Posterior cingulate gyrus (tissue), 11 donors: ENCODE measurements at regions not wholly inside any gene's neighbourhood (a gene's known extent, or its start where the extent isn't known, plus 50 kb on each side); places are given as distances from the start of the nearest gene placed in this dataset.

ENCODE experiments used
- DNase-seq, 10 donors: peaks; one replicate each; pipeline versions ENCODE4 v3.0.0 to v3.0.0-alpha.2; 2020 to 2021; ENCODE audit warnings: mixed read lengths in 3 of 10
- intact Hi-C: fragments of 100-400 bp; cut with DNase I; formaldehyde crosslinking; loops from one replicate; pipeline ENCODE4 v1.15.1; 2023

DNA sequence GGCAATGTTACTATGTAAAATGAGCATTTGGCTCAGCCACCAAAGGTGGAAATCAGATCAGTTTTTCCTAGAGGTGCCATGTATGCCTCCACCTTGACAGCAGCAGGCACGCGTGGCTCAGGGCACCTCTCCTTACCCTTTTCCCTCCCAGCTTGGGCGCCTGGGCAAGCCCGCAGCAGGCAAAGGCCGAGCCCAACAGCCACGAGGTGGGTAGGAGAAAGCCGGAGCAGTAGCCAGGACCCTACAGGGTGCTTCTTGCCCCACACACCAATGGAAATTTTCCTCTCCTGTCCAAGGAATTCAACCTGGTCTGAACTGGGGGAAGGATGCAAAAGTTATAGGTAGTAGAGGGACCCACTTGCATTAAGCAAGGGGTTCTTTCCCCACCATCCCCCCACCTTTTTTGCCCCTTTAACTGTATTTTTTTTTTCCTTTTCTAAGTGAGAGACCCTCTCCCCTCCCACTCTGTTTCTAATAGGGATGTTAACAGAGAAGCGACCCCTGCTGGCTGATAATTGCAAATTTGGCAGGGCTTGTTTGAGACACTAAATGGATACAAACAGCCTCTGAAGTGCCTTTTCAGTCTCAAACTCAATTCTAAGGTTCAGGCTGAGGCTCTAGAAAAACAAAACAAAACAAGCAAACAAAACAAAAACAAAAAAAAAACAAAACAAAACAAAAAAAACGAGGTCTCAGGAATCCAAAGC is 895.1 kb downstream of the PCDH18 start:
- peak in 1 of 10 donors; percentile 79 for DNase-seq
- intact Hi-C loops, result no loop called here

DNA sequence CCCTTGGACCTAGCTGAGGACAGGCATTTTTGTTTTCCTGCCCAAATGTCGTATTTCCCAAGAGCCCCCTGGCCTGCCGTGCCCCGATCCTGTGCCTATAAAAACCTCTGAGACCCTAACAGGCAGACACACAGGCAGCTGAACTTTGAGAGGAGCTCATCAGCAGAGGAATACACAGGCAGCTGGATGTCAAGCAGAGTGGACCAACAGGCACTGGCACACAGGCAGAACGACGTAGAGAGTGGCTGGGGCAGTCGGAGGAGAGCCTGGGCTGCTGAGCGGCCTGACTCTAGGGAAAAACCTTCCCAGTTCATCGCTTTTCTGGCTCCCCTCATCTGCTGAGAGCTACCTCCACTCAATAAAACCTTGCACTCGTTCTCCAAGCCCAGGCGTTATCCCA is 896.1 kb downstream of the PCDH18 start:
- intact Hi-C loops, result no loop called here

DNA sequence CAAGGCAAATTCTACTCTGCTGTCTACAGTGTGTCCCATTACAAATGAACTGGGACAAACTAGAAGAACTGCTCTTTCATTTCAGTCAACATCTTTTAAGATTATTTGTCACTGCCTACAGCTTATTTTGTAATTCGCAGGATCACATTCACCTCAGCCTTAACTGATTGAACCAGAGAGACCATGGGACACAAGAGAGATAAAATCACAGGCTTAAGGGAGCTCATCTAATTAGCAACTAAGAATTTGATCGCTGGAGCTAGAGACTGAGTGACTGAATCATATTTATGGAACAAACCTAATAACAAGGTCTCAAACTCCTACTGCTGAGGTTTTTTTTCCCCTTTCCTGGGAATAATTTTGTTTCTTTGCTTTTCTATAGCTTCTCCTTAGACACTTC is 898.2 kb downstream of the PCDH18 start:
- no peak for DNase-seq
- intact Hi-C loops, result no loop called here

More for the DNA sequence above, 896.1 kb downstream of the PCDH18 start:
- DNase-seq, result peak in 1 of 10 donors; percentile 57

DNA sequence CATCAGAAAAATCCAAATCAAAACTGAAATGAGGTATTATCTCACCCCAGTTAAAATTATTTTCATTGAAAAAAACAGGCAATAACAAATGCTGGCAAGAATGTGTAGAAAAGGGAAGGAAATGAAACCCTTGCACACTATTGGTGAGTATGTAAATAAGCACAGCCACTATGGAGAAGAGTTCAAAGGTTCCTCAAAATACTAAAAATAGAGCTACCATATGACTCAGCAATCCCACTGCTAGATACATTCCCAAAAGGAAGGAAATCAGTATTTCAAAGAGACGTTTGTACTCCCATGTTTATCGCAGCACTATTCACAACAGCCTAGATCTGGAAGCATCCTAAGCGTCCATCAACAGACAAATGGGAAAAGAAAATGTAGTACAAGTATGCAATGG is 932.4 kb downstream of the PCDH18 start:
- intact Hi-C loops, result no loop called here
- DNase-seq, result no peak

DNA sequence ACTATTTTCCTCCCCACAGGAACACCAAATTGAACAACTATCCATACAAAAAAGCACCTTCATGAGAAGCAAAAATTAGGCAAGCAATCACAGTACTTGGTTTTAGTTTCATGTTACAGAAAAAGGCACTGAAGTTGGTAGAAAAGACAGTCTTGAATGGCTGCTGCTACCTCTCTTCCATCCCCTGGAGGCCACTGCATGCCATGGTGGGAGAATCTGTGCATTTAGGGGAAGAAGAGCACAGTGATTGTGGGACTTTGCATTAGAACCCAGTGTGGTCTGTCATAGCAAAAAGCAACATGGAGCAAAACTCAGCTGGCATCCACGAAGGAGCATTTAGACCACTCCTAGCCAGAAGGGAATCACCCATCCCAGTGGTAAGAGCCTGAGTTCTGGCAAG is 941.9 kb downstream of the PCDH18 start:
- intact Hi-C loops, result no loop called here
- DNase-seq, result no peak

DNA sequence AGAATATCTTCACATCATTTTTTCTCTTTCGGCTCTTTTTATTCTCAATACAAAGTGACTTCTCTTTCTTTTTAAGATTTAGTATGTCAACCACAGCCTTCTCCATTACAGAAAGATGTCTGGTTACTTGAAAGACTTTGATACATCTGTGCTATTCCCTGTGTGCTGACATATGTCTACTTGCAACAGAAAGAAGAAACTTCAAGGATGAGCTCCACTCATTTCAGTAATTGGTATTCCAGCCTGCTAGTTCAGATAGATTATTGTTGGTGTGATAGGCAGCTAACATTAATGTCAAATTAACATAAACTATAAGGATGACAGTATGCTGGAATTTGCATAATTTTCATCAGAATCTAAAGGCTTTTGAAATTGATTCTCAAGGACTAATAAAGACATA is 948.7 kb downstream of the PCDH18 start:
- DNase-seq, result no peak
- intact Hi-C loops, result no loop called here

DNA sequence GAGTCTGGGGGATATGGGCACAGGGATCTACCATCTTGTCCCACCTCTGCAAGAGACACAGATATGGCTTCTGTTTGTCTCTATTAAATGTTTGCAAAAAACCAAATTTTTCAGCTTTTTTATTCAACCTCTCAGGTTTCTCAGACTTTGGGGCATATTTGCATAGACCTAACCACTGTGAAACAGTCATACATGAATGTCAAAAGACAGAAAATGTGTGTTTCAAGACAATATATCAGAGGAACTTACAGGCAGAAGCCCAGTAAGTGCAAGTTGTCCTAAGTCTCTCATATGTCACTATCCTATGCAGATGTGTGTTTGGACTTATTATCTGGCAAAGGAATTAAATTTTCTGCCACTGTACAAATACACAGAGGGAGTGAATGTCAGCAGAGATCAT is 951.2 kb downstream of the PCDH18 start:
- intact Hi-C loops, result no loop called here
- DNase-seq, result no peak

DNA sequence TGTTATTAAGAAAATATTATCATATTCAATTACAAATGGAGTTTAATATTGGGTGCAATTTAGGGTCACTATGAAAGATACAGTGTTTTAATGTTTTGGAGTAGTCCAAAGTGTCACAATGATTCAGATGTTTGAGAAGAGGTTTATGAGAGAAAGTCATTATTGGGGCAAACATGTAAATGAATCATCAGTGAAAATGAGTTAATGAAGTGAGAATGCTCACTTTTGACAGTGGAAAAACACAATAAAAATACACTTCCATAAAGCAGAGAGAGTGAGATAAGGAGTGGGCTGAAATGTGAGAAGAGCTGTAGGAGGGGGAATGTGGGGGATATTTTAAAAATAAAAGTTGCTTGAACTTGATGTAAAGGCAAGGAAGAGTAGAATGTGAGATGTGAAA is 957.1 kb downstream of the PCDH18 start:
- DNase-seq, result no peak
- intact Hi-C loops, result no loop called here

DNA sequence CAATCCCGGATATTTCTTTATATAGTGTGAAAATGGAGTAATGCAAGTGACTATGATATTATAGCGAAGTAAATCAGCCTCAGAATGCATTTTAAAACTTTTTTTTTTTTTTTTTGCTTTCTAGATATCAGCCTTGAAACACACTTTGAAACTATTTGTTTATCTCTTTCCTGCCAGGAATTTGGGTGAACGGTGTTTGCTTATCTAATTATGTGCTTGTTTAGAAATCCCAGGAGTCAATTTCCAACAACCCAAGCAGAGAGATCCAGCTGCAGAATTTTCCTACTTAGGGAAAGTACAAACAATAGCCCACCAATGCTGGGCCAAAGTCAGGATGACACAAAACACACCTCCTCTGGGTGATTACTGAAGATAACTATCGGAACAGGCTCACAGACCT is 958.8 kb downstream of the PCDH18 start:
- no peak for DNase-seq
- intact Hi-C loops, result no loop called here

DNA sequence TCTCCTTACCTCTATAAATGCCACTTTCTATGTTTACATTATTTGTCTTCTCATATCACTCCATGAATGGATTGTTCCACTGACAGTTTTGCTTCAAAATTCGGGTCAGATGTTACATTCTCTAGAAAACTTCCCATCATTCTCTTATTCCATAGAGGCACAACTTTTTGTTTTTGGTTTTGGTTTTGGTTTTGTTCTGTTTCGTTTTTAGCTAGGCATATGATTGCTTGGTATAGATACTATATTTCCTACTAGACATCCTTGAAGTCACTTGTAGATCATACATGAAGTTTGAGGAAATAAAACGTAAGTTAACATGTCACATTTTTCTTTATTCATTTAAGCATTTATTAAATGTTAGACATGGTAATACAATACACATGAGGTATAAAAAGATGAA is 961.0 kb downstream of the PCDH18 start:
- intact Hi-C loops, result no loop called here
- no peak for DNase-seq

DNA sequence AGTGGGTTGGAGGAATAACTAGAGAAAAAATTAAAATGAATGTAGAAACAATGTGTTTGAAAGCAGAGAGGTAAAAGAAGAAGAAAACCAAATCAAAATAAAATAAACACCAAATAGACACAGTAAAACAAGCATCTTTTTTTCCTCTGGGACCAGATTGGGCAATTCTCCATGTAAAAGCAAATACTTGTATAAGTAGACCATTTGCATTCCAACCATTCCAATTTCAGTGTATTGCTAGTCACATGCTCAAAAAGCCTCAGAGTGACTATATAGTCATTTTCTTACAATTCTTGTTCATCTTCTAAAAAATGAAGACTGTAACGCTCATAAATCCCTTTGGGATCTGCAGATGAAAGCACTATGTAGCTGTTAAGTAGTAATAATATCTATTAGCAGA is 969.5 kb downstream of the PCDH18 start:
- DNase-seq, result no peak

DNA sequence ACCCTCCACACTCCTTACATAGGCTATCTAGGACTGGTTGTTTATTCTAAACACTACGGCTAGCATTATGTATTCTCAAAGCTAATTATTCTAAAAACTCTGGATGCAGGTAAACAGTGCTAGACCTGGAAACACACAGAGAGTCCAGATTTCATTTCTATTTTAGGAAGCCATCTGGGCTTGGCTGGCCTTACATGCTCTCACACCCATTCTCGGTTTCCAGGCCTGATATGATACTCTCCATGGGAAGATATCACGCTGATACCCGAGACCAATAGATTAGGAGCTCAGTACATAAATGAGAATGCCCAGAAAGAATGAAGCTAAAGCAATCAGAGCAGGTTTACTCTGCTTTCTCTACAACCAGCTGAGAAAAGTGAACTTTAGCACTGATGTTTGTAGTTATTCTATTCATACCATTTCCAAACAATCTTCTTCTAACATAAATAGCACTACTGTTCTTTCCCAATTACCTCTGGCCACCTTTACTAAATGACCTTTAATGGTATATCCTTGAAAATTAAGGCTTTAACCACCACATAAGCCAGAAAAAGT is 973.3 kb downstream of the PCDH18 start:
- DNase-seq, result no peak
- intact Hi-C loops, result no loop called here

More for the DNA sequence above, 969.5 kb downstream of the PCDH18 start:
- intact Hi-C loops, result no loop called here

DNA sequence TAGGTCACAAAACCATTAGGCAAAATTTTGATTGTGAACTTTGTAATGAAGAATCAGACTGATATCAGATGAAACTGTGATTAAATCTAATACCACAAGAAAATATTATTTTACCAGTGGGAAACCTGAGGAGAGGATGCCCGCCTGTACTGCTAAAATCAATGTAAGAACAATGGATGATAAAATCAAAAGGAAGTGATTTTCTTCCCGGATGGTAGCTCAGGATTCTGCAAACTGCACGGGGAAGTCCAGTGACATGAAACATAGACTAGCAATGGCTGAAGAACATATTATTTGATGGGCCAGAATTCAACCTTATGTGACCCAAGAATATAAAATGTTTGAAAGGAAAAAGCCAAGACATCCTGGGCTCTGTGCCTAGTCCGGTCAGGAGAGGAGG is 974.9 kb downstream of the PCDH18 start:
- intact Hi-C loops, result no loop called here
- no peak for DNase-seq

DNA sequence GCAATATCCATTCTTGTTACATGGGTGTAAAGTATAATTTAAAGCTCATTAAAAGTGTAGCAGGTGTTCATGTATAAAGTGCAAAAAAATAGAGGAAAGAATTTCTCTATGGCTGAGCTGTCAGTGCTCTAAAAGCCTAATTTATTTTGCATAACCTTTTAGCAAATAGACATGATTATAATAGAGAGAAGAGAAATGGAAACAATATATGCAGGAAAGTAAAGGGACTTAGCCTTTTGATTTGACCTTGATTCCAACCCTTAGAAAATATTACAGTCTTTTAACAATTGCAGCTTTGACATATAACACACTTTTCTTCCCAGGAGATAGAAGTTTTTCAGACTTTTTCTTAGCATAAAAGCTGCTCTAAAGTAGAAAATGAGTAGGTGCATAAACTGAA is 978.3 kb downstream of the PCDH18 start:
- intact Hi-C loops, result no loop called here
- DNase-seq, result no peak

DNA sequence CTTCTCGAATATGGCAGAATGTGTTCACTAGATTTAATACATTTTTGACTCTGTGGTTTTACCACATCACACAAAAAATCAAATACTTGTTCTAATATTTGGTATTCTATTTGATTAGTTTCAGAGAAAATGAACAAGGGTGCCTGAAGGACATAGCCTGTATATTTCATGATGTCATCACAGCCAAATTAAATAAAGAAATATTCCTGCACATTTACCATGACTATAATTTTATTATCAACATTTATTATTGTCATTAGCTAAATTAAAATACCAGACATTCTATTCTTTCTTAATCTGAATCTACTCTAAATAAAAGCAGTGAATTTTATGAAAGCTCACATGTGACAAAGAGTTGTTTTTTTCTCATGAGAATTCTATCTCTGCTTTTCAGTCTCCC is 980.5 kb downstream of the PCDH18 start:
- DNase-seq, result no peak
- intact Hi-C loops, result no loop called here

DNA sequence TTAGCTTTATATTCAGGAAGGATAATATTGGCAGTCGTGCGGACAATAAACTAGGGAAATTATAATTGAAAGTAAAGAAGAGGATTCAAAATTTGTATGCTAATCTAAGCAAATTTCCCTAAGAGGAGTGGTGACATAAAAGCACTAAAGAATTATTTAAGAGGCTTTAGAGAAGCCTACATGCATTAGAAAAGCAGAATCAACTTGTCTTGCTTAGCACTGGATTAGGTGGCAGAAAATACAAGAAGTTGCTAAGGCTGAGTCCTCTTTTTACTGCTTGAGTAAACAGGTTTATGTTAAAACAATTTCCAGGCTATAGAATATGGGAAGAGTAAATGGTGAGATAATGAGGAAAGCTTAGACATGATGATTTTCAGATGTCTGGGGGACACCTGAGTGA is 991.5 kb downstream of the PCDH18 start:
- no peak for DNase-seq
- intact Hi-C loops, result no loop called here

DNA sequence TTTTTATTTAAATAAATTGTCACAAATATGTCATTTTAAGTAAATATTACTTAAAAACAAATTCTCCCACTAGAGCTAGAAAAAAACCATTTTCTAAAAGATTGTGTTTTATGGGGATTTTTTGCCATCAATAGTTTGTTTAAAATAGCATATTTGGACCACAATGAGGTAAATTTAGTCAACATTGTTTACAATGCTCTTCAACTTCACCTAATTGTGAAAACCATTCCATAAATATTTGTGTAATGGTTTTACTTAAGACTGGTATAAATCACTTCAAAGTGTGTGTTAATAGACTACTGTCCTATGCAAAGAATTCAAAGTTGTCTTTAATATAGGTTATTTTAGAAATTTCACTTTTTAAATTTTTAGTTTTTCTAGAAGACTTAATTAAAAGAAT is 1004.2 kb downstream of the PCDH18 start:
- intact Hi-C loops, result no loop called here

DNA sequence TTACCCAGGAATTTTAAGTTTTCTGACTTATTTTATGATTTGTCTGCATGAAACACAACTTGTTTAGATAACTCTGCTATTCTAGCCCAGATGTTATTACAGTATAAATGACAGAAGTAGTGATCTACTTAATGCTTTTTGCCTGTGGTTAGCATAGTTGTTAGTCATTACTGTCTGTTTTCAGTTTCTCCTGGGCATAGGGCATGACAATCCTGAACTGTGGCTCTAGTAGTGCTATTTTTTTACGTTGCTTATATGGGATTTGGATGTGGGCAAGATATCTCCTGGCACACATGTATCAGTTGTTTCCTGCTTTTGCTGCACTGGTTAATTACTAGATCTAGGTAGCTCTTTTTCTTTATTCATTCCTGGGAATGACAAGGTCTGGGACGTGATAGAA is 1005.8 kb downstream of the PCDH18 start:
- DNase-seq, result no peak
- intact Hi-C loops, result no loop called here

More for the DNA sequence above, 1004.2 kb downstream of the PCDH18 start:
- DNase-seq, result no peak

DNA sequence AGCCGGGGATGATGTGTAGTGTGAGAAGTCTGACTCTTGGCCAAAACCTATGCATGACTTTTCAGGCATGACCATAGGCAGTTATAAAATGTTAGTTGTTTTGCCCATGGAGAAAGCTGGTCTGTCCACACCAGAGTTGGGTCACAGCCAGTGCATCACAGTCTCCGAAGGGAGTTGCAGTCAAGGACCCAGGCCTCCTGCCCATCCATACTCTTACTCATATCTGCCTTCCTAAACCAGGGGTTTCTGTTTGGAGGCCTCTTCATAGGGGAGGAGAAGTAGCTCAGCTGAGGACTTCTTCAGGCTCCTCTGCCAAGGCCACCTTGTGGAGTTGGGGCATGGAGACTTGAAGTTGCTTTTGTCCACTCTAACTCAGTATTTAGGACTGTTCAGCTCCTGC is 1008.3 kb downstream of the PCDH18 start:
- DNase-seq, result no peak
- intact Hi-C loops, result no loop called here

DNA sequence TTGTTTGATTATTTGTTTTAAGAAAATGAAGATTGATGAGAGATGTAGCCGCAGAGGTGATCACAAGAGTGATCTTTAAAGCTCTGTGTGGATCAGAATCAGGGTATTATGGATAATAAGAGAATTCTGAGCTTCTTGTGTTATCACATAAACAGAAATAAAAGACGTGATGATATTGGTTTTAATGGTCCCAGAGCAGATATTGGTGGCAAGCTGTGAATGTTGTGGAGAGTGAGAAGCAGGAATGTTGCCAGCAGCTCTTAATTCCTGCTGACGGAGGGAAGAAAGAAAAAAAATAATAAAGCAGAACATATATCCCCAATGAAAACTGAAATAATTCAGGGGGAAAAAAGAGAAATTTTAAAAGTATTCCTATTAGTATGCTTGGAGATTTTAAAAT is 1015.9 kb downstream of the PCDH18 start:
- DNase-seq, result peak in 1 of 10 donors; percentile 12
- intact Hi-C loops, result no loop called here

DNA sequence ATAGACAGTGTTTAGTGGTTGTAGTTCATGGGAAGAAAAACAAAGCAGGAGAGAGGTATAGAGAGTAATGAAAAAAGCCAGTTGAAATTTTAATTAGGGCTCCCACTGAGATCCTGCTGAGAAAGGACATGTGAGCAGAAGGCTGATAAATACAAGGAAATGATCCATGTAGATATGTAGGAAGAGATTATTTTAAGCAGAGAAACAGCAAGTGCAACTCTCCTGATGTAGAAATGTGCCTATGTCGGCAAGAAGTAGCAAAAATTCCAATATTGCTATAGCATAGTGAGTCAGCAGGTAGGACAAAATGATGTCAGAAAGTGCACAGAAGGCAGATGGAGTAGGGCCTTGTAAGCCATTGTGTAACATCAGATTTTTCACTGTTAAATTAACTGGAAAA is 1027.3 kb downstream of the PCDH18 start:
- no peak for DNase-seq
- intact Hi-C loops, result no loop called here

DNA sequence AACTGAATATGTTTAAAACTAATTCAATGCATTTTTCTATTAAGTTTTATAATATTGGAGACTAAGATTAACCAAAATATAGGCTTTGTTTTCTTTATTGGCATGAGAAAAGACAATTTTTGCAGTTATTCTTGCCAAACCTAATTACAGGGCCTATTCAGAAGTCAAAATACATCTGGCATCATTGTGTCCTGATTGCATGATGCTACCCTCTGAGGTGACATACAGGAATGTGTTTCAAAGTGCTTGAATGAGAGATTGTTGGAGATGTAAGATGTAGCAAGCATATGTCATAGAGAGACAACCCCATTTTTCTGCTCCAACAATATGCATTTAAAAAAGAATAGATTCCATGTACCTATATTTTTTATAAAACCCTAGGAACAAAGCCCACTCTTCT is 1036.4 kb downstream of the PCDH18 start:
- DNase-seq, result no peak

DNA sequence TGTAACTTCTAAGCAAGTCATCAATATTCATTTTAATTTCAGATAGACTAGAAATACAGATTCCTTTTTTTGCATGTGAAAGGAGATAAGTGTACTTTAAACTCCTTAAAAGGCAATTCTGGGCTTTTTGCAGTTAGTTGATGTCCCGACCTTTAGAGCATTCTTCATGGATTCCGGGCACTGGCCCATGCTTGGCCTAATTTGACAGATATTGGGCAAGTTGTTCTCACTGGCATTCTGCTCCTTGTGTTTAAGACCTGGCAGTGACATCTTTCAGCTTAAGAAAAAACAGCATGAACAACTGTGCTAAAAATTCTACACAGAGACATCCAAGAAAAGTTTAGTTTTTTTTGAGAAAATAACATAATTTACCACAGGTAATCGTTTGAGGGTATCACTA is 1037.2 kb downstream of the PCDH18 start:
- intact Hi-C loops, result no loop called here

More for the DNA sequence above, 1036.4 kb downstream of the PCDH18 start:
- intact Hi-C loops, result no loop called here

More for the DNA sequence above, 1037.2 kb downstream of the PCDH18 start:
- DNase-seq, result peak in 2 of 10 donors; percentile 7 to 42
